ENCODE measurements at regions not wholly inside any gene's neighbourhood (a gene's known extent, or its start where the extent isn't known, plus 50 kb on each side); places are given as distances from the start of the nearest gene placed in this dataset.

DNA sequence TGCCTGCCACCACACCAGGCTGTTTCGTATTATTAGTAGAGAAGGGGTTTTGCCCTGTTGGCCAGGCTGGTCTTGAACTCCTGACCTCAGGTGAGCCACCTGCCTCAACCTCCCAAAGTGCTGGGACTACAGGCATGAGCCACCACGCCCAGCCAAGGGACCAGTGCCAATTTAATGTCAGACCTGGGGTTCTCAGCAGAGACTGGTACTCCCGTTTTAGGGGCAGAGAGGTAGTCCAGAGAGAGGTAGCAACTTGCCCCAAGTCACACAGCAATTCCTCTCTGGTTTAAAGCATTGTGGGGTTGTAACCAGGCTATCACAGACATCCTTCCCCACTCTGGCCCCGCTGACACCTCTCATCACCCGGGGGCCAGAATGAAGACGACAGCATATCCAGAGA, 112.1 kb downstream of the PTPRS start (continued):
- TF ChIP-seq GABPA (IDR thresholded peaks at IDR 0.05; ENCODE audit: borderline replicate concordance, insufficient read depth, low read length), result no peak

Measured in H1 (cell line).